ENCODE measurements at regions not wholly inside any gene's neighbourhood (a gene's known extent, or its start where the extent isn't known, plus 50 kb on each side); places are given as distances from the start of the nearest gene placed in this dataset.

DNA sequence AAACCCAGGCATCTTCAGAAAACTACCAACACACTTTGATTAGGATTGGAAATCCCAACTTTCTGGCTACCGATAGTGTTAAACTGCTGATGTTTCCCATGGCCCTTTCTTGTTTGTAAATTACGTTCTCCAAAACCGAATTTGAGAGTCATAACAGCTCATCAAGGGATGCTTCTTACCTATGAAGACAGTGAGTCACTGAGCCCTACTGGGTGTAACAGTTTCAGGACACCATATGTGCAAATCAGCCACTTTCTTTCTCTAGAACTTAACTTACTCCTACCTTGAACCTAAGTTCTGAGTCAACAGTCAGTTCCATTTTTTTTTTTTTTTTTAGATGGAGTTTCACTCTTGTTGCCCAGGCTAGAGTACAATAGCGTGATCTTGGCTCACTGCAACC lies 410.1 kb upstream of the TSHZ3 start:
- DNase-seq (ENCODE audit: low read depth in 4 of 4, low spot score in 3 of 4), result no peak

DNA sequence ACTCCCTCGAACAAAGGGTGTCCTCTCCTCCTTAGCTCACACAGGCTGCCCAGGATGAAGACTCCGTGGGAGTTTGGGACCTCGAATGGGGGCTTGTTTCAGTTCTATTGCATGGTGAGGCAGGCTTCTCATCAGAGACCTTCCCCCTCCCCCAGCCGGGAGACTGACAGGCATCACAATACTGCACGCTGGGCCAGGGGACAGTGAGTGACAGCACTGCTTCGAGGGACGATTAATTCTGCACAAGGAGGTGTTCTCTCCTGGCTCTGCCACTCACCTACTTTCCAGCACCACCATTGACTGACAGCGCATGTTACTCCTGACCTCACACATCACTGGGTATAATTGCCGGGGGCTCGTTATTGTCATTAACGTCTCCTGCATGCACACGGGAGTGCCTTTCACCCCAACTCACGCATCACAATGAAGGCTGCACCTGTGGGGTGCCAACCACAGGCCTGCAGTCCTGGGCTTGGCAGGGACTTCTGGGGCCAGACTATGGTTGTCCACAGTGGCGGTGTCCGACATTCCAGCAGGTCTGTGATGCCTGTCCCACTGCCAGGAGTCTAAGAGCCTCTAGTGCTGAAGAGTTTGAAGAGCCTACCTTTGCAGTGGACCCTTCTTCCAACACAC lies 412.2 kb upstream of the TSHZ3 start:
- DNase-seq (ENCODE audit: low read depth in 4 of 4, low spot score in 3 of 4), result no peak

DNA sequence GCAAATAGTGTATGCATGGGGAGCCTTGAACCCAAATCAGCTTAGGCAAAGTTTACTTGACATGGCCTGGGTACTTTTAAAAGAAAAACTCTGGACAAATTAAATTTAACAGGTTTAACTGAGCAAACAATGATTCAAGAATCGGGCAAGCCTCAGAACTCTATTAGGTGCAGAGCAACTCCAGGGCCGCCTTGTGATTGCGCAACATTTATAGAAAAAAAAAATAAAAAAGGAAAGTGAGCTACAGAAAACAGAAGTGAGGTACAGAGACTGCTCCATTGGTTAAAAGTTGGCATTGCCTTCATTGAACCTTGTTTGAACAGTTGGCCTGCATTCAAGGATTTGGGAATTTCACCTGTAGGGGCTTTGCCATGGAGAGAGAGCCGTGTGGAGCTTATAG lies 421.0 kb upstream of the TSHZ3 start:
- DNase-seq (ENCODE audit: low read depth in 4 of 4, low spot score in 3 of 4), result no peak

DNA sequence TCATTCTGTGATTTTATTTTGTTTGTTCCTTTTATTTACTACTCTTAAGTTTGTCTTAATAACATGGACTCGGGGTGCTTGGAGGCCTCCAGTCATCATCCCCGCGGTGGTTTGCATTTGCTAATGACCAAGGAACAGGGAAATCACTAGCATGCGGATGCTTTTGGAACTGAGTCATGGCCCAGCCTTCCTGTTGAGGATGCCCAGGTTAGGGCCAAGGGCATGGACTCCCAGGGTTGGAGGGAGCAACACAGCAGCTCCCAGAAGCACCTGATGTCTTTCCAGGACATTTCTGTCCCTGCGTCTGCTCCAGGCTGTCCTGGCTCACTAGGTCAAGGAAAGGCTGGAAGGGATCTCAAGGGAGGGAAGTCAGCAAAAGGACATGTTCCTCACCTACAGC lies 423.7 kb upstream of the TSHZ3 start:
- no peak for DNase-seq (ENCODE audit: low read depth in 4 of 4, low spot score in 3 of 4)

DNA sequence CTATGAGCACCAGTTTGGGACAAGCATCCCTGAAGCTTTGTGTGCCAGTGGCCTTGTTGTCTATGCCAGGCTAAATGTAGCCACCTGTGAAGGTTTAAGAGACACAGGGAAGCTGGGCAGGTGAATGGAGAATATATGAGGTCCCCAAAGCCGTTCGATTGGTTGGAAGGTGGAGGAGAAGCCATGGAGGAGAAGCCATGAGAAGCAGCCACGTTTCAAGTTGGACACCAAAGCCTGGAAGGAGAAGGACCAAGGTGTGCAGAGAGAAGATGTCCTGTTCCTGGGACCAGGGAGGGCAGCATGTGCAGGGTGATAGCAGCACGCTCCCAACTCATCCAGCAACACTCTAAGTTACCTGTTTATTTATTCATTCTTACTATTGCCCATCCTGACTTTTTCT lies 432.3 kb upstream of the TSHZ3 start:
- no peak for DNase-seq (ENCODE audit: low read depth in 4 of 4, low spot score in 3 of 4)

DNA sequence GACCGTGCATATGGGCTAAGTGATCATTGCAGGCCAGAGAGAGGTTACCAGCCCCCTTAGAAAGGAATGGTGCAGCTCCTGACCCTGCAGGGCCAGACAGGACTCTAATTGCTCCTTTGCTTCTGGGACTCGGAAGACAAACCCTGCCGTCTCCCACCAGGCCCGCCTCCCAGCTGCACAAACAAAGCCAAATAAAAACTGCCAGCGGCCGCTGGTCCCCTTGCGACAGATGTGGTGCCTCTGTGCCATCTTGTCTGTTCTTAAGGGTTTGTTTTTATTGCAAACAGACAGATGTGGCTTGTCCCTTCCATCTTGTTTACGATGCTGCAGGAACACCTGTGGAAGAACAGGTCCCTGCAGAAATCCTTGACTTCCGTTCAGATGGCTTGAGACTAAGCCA lies 434.4 kb upstream of the TSHZ3 start:
- DNase-seq (ENCODE audit: low read depth in 4 of 4, low spot score in 3 of 4), result no peak

DNA sequence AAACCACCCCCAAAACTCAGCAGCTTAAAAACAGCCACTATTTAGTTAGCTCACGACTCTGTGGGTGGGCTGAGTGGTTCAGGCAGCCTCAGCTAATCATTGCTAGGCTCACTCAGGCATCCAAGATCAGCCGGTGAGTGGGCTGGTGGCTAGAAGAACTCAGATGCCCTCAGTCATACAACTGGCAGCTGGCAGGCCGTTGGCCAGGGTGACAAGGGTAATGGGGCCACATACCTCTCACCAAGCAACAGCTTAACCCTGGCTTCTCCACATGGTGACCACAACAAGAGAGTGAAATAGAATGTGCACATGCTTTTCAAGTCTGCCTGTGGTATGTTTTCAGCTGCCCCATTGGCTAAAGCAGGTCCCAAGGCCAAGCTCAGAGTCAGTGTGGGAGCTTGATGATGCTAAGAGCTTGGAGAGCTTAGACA lies 435.4 kb upstream of the TSHZ3 start:
- no peak for DNase-seq (ENCODE audit: low read depth in 4 of 4, low spot score in 3 of 4)

DNA sequence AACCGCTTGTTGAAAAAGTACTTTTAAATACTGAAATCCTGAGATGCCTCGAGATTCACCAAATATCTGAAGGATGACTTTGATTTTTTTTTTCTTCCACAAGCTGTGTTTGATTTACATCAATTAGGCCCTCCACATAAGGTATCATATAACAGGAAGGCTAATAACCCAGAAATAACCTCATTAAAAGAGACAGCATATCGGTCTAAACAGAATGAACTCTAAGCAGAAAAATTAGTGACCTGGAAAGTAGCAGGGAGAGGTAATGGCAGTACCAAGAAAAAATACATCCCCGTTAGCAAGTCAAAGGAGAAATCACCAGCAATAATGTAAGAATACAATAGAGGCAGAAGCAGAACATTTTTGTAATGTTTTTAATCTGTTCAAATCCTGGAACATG lies 452.4 kb upstream of the TSHZ3 start:
- DNase-seq (ENCODE audit: low read depth in 4 of 4, low spot score in 3 of 4), result no peak

DNA sequence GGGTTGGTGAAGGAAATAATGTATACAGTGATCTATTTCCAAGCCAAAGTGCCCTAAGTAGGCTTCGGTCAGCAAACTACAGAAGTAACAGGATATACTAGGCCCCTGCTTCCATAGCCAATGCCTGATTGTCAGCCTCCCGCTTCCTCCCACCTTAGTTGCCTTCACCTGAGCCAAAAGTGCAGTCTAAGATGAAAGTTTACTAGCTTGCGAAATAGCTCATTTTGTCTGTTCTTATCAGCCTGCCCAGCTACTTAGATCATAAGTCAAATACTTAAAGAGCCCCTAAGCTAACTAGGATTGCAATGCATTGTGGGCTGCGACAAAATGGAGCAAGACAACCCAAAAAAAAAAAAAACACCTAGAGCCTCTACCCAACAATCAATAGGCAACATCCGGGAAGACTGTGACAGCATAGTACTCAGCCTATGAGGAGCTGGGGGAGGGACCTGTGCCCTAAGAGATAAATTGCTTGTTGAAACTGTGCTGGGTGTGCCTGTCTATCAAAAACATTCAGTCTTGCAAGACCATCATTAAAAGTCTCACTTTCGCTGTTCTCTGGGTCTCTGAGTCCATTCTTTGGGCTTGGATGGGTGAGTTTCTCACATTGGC lies 454.7 kb upstream of the TSHZ3 start:
- no peak for DNase-seq (ENCODE audit: low read depth in 4 of 4, low spot score in 3 of 4)

DNA sequence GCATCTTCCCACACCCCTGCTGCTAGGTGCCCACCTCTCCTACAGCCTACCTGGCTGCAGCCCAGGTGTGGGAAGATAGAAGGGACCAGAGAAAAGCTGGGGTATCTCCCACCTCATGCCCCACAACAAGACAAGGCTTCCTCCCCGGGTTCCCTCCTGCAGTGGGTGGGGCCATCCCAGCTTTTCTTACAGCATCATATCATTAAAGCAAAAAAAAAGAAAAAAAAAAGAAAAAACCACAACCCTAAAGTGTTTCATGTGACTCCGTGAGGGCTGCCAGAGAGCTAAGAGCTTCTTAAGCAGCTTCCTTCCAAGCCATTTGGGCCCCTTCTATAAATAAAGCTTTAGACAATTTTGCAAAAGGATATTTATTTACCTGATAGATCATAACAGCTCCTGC lies 455.4 kb upstream of the TSHZ3 start:
- no peak for DNase-seq (ENCODE audit: low read depth in 4 of 4, low spot score in 3 of 4)

DNA sequence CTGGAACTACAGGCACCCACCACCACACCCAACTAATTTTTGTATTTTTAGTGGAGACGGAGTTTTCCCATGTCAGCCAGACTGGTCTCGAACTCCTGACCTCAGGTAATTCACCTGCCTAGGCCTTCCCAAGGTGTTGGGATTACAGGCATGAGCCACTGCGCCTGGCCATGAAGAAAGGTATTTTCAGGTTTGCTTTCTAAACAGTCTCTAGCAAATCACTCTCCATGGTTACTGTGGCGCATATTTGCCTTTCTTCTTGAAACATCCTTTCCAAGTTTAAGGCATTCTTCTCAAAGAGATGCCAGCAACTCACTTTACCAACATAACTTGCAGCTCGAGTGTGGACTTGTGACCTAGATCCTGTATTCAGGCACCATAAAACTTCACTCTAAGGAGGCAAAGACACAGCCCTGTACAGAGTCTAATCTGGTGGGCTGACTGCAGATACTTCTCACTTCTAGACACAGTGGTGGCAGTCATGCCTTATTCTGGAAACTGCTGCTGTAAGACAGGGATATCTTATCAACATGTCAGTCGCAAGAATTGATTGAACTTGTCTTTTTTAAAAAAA lies 461.4 kb upstream of the TSHZ3 start:
- no peak for DNase-seq (ENCODE audit: low read depth in 4 of 4, low spot score in 3 of 4)

DNA sequence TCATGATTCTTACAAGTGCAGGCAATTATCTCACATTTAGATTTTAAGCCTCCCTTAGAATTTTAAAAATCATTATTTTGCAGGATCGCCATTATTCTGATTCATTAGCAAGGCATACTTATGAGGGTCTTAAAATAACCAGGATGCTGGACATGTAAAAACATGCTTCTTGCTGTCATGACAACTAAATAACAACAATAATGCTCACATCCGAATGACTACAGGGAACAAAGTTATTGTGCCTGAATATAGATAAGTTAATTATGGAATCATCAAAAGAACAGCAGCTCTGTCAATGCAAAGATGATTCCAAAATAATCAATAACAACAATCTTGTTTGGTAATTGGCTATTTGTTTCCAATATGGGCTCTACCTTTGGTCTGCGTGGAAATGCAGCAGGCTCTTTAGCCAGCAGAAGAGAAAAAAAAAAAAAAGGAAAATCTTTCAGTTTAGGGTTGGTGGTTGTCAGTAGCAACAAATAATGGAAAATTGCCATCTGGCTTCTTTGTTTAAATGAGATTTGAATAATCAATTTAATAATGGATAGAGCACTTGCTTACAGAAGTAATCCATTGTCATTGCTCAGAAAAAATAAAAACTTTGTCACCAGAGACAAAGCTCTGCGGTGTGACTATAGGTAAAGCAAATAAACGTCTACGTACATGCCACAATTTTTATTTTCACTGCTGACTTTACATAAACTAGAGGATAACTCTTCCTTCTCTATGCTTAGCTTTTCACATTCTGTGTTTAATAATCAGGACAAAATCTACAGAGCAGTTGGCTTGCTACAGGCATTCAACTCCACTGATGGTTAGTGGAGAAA lies 468.9 kb upstream of the TSHZ3 start:
- no peak for DNase-seq (ENCODE audit: low read depth in 4 of 4, low spot score in 3 of 4)

DNA sequence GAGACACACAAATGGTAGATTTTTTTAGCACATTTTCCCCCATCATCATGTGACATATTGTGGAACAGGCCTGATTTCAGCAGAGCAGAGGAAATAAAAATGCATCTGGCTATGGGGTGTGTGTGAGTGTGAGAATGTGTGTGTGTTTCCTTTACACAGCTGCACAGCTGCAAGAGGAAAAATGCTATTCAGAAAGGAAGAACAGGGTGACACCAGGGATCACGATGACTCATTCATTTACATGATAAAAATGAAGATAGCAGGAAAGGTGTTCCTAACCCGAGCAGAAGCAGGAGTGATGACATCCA lies 469.5 kb upstream of the TSHZ3 start:
- DNase-seq (ENCODE audit: low read depth in 4 of 4, low spot score in 3 of 4), result no peak

DNA sequence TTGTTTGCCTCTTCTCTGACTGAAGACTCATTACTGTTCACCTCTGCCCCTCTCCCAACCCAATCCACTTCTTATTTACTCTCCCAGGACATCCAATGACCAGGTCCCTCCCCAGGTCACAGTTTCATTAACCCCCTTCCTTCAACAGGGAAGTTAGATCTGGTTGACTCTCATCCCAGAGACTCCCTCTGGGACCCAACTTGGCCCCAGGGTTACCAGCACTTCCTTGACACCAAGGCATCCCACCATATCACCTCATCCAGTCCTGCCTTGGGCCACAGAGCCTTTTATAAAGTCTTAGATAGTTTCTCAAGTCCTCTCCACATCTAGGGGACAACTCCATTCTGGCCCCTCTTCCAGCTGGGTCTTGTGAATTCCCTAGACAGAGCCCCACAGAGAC lies 470.6 kb upstream of the TSHZ3 start:
- DNase-seq (ENCODE audit: low read depth in 4 of 4, low spot score in 3 of 4), result no peak

DNA sequence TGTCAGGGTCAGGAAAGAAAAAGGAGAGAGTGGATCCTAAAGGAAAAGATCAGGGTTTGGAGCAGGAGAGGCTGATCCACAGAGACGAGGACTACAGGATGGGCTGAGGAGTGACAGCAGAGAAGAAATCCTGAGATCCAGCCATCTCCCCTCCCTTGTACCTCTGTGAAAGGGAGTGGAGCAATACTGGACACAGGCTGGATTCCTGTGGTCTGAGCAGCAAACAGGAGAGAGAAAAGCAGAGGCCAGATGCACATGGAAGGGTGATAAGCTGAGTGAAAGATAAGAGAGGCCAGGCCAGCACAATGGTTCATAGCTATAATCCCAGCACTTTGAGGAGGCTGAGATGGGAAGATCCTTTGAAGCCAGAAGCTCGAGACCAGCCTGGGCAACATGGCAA lies 472.1 kb upstream of the TSHZ3 start:
- no peak for DNase-seq (ENCODE audit: low read depth in 4 of 4, low spot score in 3 of 4)

DNA sequence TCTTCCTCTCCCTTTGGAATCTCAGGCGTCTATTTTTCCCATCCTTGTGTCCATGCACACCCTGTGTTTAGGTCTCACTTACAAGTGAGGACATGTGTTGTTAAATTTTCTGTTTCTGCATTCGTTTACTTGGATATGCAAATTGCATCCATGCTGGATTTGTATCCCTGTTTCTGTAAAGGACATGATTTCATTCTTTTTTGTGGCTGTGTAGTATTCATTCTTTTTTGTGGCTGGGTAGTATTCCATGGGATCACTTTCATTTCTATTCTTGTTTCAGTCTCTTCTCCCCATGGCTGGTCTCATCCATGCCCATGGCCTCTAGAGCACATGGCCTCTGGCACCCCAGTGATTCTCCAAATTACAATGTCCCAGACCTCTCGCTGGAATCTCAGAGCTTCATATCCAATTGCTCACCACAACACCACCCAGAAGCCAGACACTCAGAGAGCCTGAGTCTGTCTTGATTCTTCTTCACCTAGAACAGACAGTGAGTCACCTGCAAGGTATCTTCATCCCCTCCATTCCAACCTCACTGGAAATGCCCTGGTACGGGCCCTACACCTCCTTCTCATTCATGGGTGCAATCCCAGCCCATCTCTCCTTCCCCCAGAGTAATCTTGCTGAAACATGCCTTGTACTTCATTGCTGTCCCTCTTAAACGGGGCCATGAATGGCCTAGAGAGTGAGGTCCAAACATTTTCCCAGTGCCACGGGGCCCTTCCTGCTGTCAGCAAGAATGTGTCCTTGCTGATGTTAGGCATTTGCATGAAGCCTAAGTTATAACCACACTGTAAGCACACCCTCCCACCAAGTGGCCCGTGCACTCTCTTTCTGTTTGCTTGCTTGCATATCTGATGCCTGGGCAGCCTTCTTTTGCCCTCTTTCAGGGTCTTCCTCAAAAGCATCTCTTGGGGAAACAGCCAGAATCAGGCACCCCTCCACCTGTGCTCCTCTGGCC lies 476.2 kb upstream of the TSHZ3 start:
- DNase-seq (ENCODE audit: low read depth in 4 of 4, low spot score in 3 of 4), result no peak

DNA sequence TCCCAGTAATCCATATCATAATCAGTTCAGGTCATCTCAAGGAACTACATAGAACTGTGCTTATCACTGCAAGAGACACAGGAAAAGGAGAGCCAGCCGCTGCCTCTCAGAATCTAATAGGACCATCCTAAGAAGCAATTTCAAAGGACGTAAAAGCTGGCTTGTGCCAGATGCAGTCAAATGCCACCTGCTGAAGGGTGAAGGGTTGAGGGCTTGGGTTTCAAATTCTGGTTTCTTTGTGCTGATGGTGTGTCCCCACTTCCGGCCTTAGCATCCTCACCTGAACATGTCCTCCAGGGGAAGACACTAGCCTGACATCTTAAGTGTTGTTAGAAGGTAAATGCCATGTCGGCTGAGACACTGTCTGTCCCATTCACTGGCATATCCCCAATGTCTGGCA lies 477.1 kb upstream of the TSHZ3 start:
- no peak for DNase-seq (ENCODE audit: low read depth in 4 of 4, low spot score in 3 of 4)

DNA sequence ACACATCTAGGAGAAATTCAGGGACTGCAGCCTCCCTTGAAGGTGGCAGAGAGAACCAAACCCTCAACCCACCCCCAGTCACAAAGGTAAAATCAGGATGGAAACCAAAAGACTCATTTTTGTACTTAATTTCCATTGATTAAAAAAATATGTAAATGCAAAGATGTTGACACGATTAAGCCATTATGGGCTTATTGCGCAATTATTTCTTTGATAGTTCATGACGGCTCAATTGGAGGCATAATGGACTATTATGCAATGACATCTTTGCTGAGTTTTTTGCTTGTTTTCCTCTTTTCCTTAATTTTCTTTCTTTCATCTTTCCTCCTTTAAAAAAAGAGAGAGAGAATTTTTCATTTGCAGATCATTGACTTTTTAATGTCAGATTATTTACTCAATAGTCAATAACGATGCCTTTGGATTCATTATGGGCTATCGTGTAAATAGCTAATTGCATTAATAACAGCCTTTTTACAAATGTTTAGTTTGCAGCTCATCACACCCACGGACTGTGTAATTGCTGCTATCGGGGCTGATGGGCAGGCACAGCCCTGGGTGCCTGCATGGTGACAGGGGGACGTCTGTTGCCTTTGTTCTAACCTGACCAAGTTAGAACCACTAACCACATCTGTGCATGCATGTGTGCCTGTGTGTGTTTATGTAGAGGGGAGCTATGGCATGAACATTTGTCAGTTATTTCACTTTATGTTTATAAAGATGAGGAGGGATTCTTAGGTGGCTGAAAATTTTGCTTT lies 482.4 kb upstream of the TSHZ3 start:
- no peak for DNase-seq (ENCODE audit: low read depth in 4 of 4, low spot score in 3 of 4)

DNA sequence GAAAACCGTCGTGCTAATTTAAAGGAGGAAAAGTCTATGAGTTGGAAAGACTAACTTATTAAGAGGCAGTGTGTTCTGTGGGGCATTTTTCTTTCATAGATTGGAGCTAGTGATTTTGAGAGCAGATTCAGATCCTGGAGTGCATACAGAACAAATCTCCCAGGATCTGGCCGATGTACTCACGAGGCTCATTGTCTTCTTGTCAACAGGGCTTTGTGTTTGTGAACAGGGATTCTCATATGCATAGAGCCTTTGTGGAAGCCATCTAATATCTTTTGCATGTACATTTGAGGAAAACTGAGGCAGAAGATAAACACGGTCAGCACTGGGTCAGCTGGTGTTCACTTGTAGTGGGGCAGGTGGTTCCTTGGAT lies 482.9 kb upstream of the TSHZ3 start:
- no peak for DNase-seq (ENCODE audit: low read depth in 4 of 4, low spot score in 3 of 4)

DNA sequence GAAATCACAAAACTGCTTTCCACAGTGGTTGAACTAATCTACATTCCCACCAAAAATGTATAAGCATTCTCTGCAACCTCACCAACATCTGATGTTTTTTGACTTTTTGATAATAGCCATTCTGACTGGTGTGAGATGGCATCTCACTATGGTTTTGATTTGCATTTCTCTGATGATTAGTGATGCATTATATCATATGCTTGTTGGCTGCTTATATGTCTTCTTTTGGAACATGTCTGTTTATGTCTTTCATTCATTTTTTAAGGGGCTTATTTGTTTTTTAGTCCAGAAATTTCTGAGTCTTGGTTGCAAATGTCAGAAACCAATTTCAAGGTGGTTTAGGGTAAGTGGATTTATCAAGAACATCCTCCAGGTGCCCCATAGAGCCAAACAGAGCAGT lies 484.8 kb upstream of the TSHZ3 start:
- no peak for DNase-seq (ENCODE audit: low read depth in 4 of 4, low spot score in 3 of 4)
